RWPE2 (cell line): ENCODE measurements at regions not wholly inside any gene's neighbourhood (a gene's known extent, or its start where the extent isn't known, plus 50 kb on each side); places are given as distances from the start of the nearest gene placed in this dataset.

Experiments used
- ATAC-seq: fragments of 200-7000 bp; cut with Tn5 transposase; 3 replicates; pipeline ENCODE4 v1.9.1; 2021; ENCODE audit warnings: low read depth
- DNase-seq: peaks from one replicate; pipeline ENCODE4 v3.0.0-alpha.2; 2020; ENCODE audit warnings: low spot score
- H3K27ac ChIP-seq: fragments of 450-650 bp; 2 replicates; pipeline ENCODE4 v1.5.1; 2017; ENCODE audit warnings: mild to moderate bottlenecking; ENCODE audit not compliant: poor library complexity, severe bottlenecking
- H3K27me3 ChIP-seq: fragments of 250-450 bp; sonication (Bioruptor Pico); 2 replicates; pipeline ENCODE4 v1.5.1; 2021; ENCODE audit warnings: mild to moderate bottlenecking, moderate library complexity; ENCODE audit not compliant: insufficient read depth, poor library complexity, severe bottlenecking
- H3K36me3 ChIP-seq: fragments of 250-450 bp; sonication (Bioruptor Pico); 2 replicates; pipeline ENCODE4 v1.5.1; 2020; ENCODE audit warnings: low read depth, mild to moderate bottlenecking, moderate library complexity
- H3K4me1 ChIP-seq: fragments of 250-450 bp; sonication (Bioruptor Pico); 2 replicates; pipeline ENCODE4 v1.5.1; 2021; ENCODE audit warnings: mild to moderate bottlenecking, moderate library complexity; ENCODE audit not compliant: insufficient read depth, poor library complexity, severe bottlenecking
- H3K4me3 ChIP-seq: fragments of 250-450 bp; sonication (Bioruptor Pico); 2 replicates; pipeline ENCODE4 v1.5.1; 2021; ENCODE audit warnings: mild to moderate bottlenecking, moderate library complexity; ENCODE audit not compliant: severe bottlenecking
- H3K9me3 ChIP-seq: fragments of 250-450 bp; sonication (Bioruptor Pico); 2 replicates; pipeline ENCODE4 v1.5.1; 2021; ENCODE audit warnings: mild to moderate bottlenecking, moderate library complexity; ENCODE audit not compliant: severe bottlenecking
- TF ChIP-seq, protein P1 (sequence below): fragments of 450-650 bp; IDR thresholded peaks from one replicate; pipeline ENCODE4 v1.5.1; 2017; ENCODE audit warnings: mild to moderate bottlenecking, moderate library complexity; ENCODE audit not compliant: poor library complexity, severe bottlenecking

GRCh38 chr1:30195424-30196134 is 527.8 kb downstream of the MATN1 start:
- Histone ChIP-seq H3K27ac (no peak overlapping the region), H3K4me1 (peaks cover 4% of the 10 kb centered on the region), H3K4me3 (no peak overlapping the region), H3K27me3 (no peaks in the 10 kb centered on the region), H3K36me3 (no peaks in the 10 kb centered on the region), H3K9me3 (no peaks in the 10 kb centered on the region)
- DNase-seq (no peak), ATAC-seq (no peak)
- TF ChIP-seq, protein P1, sequence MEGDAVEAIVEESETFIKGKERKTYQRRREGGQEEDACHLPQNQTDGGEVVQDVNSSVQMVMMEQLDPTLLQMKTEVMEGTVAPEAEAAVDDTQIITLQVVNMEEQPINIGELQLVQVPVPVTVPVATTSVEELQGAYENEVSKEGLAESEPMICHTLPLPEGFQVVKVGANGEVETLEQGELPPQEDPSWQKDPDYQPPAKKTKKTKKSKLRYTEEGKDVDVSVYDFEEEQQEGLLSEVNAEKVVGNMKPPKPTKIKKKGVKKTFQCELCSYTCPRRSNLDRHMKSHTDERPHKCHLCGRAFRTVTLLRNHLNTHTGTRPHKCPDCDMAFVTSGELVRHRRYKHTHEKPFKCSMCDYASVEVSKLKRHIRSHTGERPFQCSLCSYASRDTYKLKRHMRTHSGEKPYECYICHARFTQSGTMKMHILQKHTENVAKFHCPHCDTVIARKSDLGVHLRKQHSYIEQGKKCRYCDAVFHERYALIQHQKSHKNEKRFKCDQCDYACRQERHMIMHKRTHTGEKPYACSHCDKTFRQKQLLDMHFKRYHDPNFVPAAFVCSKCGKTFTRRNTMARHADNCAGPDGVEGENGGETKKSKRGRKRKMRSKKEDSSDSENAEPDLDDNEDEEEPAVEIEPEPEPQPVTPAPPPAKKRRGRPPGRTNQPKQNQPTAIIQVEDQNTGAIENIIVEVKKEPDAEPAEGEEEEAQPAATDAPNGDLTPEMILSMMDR, result no peak

GRCh38 chr1:30194741-30195423 is 528.5 kb downstream of the MATN1 start:
- no peak for DNase-seq
- H3K4me1 ChIP-seq, result peaks cover 4% of the 10 kb centered on the region
- no peaks in the 10 kb centered on the region for H3K9me3 ChIP-seq
- no peaks in the 10 kb centered on the region for H3K36me3 ChIP-seq
- no peak for ATAC-seq
- H3K4me3 ChIP-seq, result no peak overlapping the region
- H3K27ac ChIP-seq, result no peak overlapping the region
- TF ChIP-seq, protein P1, result no peak
- no peaks in the 10 kb centered on the region for H3K27me3 ChIP-seq

DNA sequence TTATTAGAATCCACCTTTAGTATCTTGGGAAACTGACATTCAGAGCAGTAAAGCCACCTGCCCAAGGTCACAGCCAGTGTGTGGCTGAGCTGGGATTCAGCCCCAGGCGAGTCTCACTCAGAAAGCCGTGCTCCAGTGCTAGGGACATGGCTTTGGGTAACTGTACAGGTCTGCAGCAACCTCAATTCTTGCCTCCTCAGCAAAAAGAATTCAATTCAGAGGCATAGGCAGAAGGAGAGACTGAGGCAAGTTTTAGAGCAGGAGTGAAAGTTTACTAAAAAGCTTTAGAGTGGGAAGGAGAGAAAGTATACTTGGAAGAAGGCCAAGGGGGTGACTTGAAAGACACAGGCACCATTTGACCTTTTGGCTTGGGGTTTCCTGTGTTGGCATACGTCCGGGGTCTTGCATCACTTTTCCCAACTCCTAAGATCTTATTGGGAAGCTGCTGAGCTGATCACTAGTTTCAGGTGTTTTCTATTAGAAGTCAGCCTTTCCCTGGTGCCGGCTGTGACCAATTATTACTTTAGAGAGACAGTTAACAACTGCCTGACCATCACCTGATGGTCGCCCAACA is 529.3 kb downstream of the MATN1 start:
- DNase-seq, result no peak
- no peak for ATAC-seq
- Histone ChIP-seq H3K4me1 (peaks cover 4% of the 10 kb centered on the region), H3K36me3 (no peaks in the 10 kb centered on the region), H3K9me3 (no peaks in the 10 kb centered on the region), H3K27ac (no peak overlapping the region), H3K4me3 (no peak overlapping the region), H3K27me3 (no peaks in the 10 kb centered on the region)
- TF ChIP-seq, protein P1, result no peak

DNA sequence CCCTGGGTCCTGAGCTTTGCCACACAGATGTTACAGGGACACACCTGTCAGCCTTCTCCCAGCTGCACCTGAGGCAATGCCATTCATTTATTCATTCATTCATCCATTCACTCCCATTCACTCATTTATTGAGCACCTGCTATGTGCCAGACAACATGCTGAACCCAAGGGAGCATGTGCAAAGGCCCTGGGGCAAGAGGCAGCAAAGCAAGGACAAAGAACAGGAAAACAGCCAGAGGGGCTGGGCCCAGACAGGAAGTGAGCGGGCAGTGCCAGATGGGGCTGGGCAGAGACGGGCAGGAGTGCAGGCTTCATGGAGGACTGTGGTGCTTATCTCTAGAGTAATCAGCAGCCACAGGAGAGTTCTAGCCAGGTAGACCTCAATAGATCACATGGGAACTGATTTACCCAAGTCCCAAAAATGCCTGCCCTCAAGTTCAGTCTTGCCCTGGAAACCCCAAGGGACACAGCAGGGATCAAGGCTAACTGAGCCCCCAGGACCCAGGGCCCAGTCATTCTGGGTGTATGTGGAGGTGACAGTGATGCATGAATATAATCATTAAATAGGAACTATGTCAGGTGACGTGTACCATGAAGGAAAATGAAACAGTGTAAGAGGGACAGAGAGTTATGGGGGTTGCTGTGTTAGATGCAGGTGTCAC is 530.3 kb downstream of the MATN1 start:
- Histone ChIP-seq H3K4me3 (no peak overlapping the region), H3K9me3 (no peaks in the 10 kb centered on the region), H3K27me3 (no peaks in the 10 kb centered on the region), H3K27ac (no peak overlapping the region), H3K4me1 (peaks cover 4% of the 10 kb centered on the region), H3K36me3 (no peaks in the 10 kb centered on the region)
- DNase-seq, result no peak
- TF ChIP-seq, protein P1, result no peak
- ATAC-seq, result no peak
